Glutamatergic neuron (in vitro differentiated cells): ENCODE measurements at regions not wholly inside any gene's neighbourhood (a gene's known extent, or its start where the extent isn't known, plus 50 kb on each side); places are given as distances from the start of the nearest gene placed in this dataset.

Experiments used
- DNase-seq: peaks from one replicate; pipeline ENCODE4 v3.0.0; 2022
- H3K27ac Mint-ChIP-seq: one replicate; pipeline ENCODE4 v1.8.0; 2020; ENCODE audit warnings: mild to moderate bottlenecking, mixed read lengths, inconsistent platforms; ENCODE audit not compliant: unreplicated experiment
- H3K27me3 Mint-ChIP-seq: one replicate; pipeline ENCODE4 v1.8.0; 2020; ENCODE audit warnings: mild to moderate bottlenecking, moderate library complexity, mixed read lengths, inconsistent platforms; ENCODE audit not compliant: unreplicated experiment
- H3K36me3 Mint-ChIP-seq: one replicate; pipeline ENCODE4 v1.8.0; 2020; ENCODE audit warnings: mild to moderate bottlenecking, mixed read lengths, inconsistent platforms; ENCODE audit not compliant: unreplicated experiment
- H3K4me1 Mint-ChIP-seq: one replicate; pipeline ENCODE4 v1.8.0; 2020; ENCODE audit warnings: mild to moderate bottlenecking, low read depth, mixed read lengths, inconsistent platforms; ENCODE audit not compliant: unreplicated experiment
- H3K4me3 Mint-ChIP-seq: one replicate; pipeline ENCODE4 v1.8.0; 2020; ENCODE audit warnings: mild to moderate bottlenecking, mixed read lengths, inconsistent platforms; ENCODE audit not compliant: unreplicated experiment
- H3K9me3 Mint-ChIP-seq: one replicate; pipeline ENCODE4 v1.8.0; 2020; ENCODE audit warnings: mild to moderate bottlenecking, moderate library complexity, mixed read lengths, inconsistent platforms; ENCODE audit not compliant: unreplicated experiment
- CTCF ChIP-seq: fragments of 200-600 bp; sonication (generic); IDR thresholded peaks from one replicate; pipeline ENCODE4 v1.5.0; 2021; ENCODE audit not compliant: partially characterized antibody, unreplicated experiment

DNA sequence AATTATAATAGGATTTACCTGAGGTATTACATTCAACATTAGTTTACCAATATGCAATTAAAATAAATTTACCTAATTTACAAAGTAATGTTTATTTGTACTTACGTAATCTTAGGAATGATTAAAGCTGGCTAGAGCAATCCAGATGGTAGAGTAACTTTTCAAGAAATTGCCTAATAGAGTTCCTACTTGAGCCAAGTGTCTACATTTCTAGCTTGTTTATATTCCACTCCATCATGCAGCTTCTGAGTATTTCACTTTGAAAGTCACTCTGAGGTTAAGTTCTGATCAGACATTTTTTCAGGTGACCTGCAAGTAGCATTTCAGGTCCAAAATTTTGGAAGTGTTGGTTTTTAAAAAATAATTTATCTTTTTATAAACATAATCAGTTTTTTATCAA lies 1080.7 kb downstream of the TRHDE start:
- H3K4me1 Mint-ChIP-seq, result no peaks in the 10 kb centered on the region
- DNase-seq, result no peak
- no peaks in the 10 kb centered on the region for H3K36me3 Mint-ChIP-seq
- no peaks in the 10 kb centered on the region for H3K9me3 Mint-ChIP-seq
- H3K27ac Mint-ChIP-seq, result no peak overlapping the region
- no peaks in the 10 kb centered on the region for H3K27me3 Mint-ChIP-seq
- H3K4me3 Mint-ChIP-seq, result no peak overlapping the region
- no peak for TF ChIP-seq CTCF

GRCh38 chr12:73361156-73361863 lies 1089.1 kb downstream of the TRHDE start:
- no peak for TF ChIP-seq CTCF
- no peak for DNase-seq
- Mint-ChIP-seq H3K27me3 (no peaks in the 10 kb centered on the region), H3K27ac (no peak overlapping the region), H3K9me3 (no peaks in the 10 kb centered on the region), H3K36me3 (no peaks in the 10 kb centered on the region), H3K4me1 (peaks cover 2% of the 10 kb centered on the region), H3K4me3 (no peak overlapping the region)

- DNase-seq, result no peak
- H3K4me3 Mint-ChIP-seq, result no peak overlapping the region
- H3K4me1 Mint-ChIP-seq, result peaks cover 2% of the 10 kb centered on the region
- no peak for TF ChIP-seq CTCF
- no peaks in the 10 kb centered on the region for H3K9me3 Mint-ChIP-seq
- H3K27me3 Mint-ChIP-seq, result no peaks in the 10 kb centered on the region
- H3K27ac Mint-ChIP-seq, result no peak overlapping the region
- no peaks in the 10 kb centered on the region for H3K36me3 Mint-ChIP-seq
Observed at GRCh38 chr12:73361864-73362230, 1089.7 kb downstream of the TRHDE start.

GRCh38 chr12:73362666-73363065 lies 1090.5 kb downstream of the TRHDE start:
- H3K36me3 Mint-ChIP-seq, result no peaks in the 10 kb centered on the region
- H3K27me3 Mint-ChIP-seq, result no peaks in the 10 kb centered on the region
- peaks cover 2% of the 10 kb centered on the region for H3K4me1 Mint-ChIP-seq
- DNase-seq, result no peak
- no peaks in the 10 kb centered on the region for H3K9me3 Mint-ChIP-seq
- H3K27ac Mint-ChIP-seq, result no peak overlapping the region
- H3K4me3 Mint-ChIP-seq, result no peak overlapping the region
- no peak for TF ChIP-seq CTCF

- H3K4me1 Mint-ChIP-seq, result no peaks in the 10 kb centered on the region
- H3K27me3 Mint-ChIP-seq, result no peaks in the 10 kb centered on the region
- no peak for TF ChIP-seq CTCF
- no peak overlapping the region for H3K27ac Mint-ChIP-seq
- DNase-seq, result no peak
- no peak overlapping the region for H3K4me3 Mint-ChIP-seq
- H3K36me3 Mint-ChIP-seq, result no peaks in the 10 kb centered on the region
- no peaks in the 10 kb centered on the region for H3K9me3 Mint-ChIP-seq
Observed at GRCh38 chr12:73372856-73373255, 1100.7 kb downstream of the TRHDE start.
